ENCODE measurements at regions not wholly inside any gene's neighbourhood (a gene's known extent, or its start where the extent isn't known, plus 50 kb on each side); places are given as distances from the start of the nearest gene placed in this dataset.

DNA sequence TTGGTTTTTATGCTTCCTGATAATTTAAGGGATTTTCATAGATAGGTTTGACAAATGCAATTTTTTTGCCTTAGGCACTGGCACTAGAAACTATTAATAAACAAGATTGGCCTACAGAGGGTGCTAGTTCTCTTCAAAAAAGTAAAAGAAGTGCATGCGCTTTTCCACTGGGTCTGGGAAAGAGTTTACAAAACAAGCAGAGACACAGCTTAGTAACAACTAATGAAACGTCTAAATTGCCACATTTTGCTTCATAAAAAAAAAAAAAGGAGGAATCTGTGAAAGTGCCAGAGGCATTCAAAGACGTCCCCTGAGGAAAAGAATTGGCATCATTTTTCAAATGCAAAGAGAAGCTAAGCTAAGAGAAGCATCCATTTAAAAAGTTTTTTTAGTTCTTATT is 58.3 kb upstream of the EEA1 start:
- H3K27me3 ChIP-seq (ENCODE audit: insufficient read depth, low read length) = no peaks in the 10 kb centered on the region
- 13% methylated on average over 3 of the region's 3 CpGs for WGBS
- no peaks in the 10 kb centered on the region for H3K9me3 ChIP-seq (ENCODE audit: insufficient read depth, low read depth, low read length)
- no peak overlapping the region for H3K9ac ChIP-seq (ENCODE audit: low read depth, low read length)
- H3K36me3 ChIP-seq (ENCODE audit: insufficient read depth, low read length) = no peaks in the 10 kb centered on the region
- H3K4me3 ChIP-seq (ENCODE audit: low read length) = no peak overlapping the region
- H3K4me1 ChIP-seq (ENCODE audit: insufficient read depth, low read length) = peaks cover 6% of the 10 kb centered on the region; the same call in 1 of the 2 replicates
- H3K27ac ChIP-seq (ENCODE audit: low read depth, low read length) = no peak overlapping the region

DNA sequence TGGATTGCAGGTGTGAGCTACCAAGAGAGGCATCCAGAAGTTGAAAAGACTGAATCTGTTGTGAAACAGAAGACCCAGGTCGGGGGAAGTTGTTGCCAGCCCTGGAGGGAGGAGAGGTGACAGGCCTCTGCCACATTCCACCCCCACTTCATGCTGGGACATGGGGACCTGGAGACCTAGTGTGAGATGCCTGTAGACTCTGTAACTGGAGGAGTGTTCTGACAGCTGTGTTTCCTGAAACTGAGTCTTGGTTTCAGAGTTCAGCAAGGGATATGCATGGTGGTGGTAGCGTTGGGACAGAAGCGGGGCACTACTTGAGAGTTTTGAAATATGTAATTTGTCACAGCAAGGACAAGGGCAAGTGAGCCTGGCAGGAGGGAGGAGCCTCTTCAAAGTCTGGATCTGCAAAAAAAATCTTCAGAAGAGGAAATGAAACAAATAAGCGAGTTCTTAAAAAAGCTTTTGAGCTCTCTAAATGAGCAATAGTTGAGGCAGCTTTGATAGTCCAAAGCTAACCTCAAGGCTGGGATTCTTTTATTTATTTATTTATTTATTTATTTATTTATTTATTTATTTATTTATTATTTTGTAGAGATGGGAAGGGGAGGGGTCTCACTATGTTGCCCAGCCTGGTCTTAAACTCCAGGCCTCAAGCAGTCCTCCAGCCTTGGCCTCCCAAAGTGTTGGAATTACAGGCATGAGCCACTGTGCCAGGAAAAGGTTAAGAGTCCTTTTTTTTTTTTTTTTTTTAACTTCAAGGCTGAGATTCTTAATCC is 58.9 kb upstream of the EEA1 start:
- peaks cover 6% of the 10 kb centered on the region; the same call in 1 of the 2 replicates for H3K4me1 ChIP-seq (ENCODE audit: insufficient read depth, low read length)
- H3K36me3 ChIP-seq (ENCODE audit: insufficient read depth, low read length) = no peaks in the 10 kb centered on the region
- no peaks in the 10 kb centered on the region for H3K27me3 ChIP-seq (ENCODE audit: insufficient read depth, low read length)
- H3K27ac ChIP-seq (ENCODE audit: low read depth, low read length) = 0 out of 2 replicates have a peak overlapping the region, but pooled peaks have one; percentile 5
- 73% methylated on average over 4 of the region's 4 CpGs for WGBS
- H3K4me3 ChIP-seq (ENCODE audit: low read length) = no peak overlapping the region
- peaks cover 3% of the 10 kb centered on the region; the same call in 1 of the 2 replicates for H3K9me3 ChIP-seq (ENCODE audit: insufficient read depth, low read depth, low read length)
- H3K9ac ChIP-seq (ENCODE audit: low read depth, low read length) = no peak overlapping the region

DNA sequence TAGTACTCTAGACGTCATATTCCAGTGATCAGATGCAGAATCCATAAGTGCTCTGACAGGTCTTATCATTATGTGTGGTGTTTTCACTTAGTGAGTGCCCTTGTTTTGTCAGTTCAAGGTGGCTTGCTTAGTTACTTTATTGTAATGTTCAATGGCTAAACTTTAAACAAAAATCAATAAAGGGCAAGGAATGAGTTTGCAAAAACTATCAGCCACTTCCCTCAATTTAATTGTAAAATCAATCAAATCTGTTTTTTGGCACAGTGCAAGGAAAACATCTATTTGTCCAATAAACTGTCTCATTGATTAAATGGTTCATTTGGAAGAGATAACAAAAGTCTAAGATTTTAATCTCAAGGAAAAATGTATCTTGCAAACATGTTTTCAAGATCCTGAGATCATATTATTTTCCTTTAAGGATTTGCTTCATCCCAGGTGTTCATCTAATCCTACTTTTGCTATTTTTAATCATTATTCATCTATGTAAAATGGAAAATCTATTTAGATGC is 59.6 kb upstream of the EEA1 start:
- whole genome bisulfite sequencing = 100% methylated on average over 1 of the region's 1 CpG

DNA sequence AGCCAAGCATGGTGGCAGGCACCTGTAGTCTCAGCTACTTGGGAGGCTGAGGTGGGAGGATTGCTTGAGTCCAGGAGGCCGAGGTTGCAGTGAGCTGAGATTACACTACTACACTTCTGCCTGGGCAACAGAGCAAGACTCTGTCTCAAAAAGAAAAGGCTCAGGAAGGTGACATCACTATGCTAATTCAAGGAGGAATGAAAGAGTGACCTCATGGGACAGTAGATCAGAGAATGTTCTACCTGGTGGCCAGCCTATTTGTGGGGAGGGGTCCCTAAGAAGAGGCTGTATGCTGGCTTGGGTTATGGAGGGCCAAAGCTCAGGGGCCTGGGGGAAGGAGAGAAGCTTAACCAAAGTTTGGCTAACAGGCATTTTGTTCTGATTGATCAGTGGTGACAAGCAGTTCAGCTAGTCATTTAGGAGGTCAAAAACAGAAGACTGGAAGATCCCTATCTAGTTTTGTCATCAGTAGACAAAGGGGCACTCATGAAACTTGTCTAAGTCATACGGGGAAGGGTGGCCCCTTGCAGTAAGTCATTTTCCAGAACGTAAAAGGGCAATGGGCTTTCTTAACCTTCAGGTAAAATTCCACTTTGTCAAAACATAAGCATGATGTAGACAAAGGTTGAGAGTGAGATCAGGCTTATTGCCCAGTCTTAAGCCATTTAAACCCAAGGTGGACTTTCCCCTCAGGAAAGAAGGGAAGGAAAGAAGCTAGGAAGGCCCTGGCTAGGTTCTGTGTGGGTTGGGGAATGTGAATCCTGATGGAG is 60.8 kb upstream of the EEA1 start:
- no peaks in the 10 kb centered on the region for H3K36me3 ChIP-seq (ENCODE audit: insufficient read depth, low read length)
- peaks cover 9% of the 10 kb centered on the region; the same call in 1 of the 2 replicates for H3K9me3 ChIP-seq (ENCODE audit: insufficient read depth, low read depth, low read length)
- no peaks in the 10 kb centered on the region for H3K27me3 ChIP-seq (ENCODE audit: insufficient read depth, low read length)
- H3K9ac ChIP-seq (ENCODE audit: low read depth, low read length) = no peak overlapping the region
- peaks cover 6% of the 10 kb centered on the region; the same call in 1 of the 2 replicates for H3K4me1 ChIP-seq (ENCODE audit: insufficient read depth, low read length)
- H3K27ac ChIP-seq (ENCODE audit: low read depth, low read length) = no peak overlapping the region
- WGBS = 91% methylated on average over 3 of the region's 3 CpGs
- no peak overlapping the region for H3K4me3 ChIP-seq (ENCODE audit: low read length)

More for the DNA sequence above, 59.6 kb upstream of the EEA1 start:
- Histone ChIP-seq H3K4me1 (ENCODE audit: insufficient read depth, low read length) (peaks cover 6% of the 10 kb centered on the region; the same call in 1 of the 2 replicates), H3K4me3 (ENCODE audit: low read length) (no peak overlapping the region), H3K27ac (ENCODE audit: low read depth, low read length) (no peak overlapping the region), H3K9me3 (ENCODE audit: insufficient read depth, low read depth, low read length) (peaks cover 9% of the 10 kb centered on the region; the same call in 1 of the 2 replicates), H3K9ac (ENCODE audit: low read depth, low read length) (no peak overlapping the region), H3K27me3 (ENCODE audit: insufficient read depth, low read length) (no peaks in the 10 kb centered on the region), H3K36me3 (ENCODE audit: insufficient read depth, low read length) (no peaks in the 10 kb centered on the region)

DNA sequence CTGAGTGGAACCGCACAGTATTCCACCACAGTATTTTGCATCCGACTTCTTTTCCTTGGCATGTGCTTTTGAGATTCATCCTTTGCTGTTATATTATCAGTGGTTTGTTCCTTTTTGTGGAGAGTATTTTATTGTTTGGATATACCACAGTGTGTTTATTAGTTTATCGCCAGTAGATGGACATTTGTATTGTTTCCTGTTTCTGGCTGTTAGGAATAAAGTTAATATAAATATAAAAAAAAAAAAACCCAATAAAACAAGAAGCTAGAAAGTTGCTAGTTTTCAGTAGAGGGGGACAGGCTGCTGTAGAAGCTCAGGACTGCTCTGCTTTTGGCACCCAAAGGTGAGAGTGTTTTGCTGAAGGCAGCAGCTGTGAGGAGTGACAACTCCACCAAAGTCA is 62.0 kb upstream of the EEA1 start:
- H3K36me3 ChIP-seq (ENCODE audit: insufficient read depth, low read length) = no peaks in the 10 kb centered on the region
- H3K4me1 ChIP-seq (ENCODE audit: insufficient read depth, low read length) = peaks cover 6% of the 10 kb centered on the region; the same call in 1 of the 2 replicates
- no peak overlapping the region for H3K27ac ChIP-seq (ENCODE audit: low read depth, low read length)
- peaks cover 9% of the 10 kb centered on the region; the same call in 1 of the 2 replicates for H3K9me3 ChIP-seq (ENCODE audit: insufficient read depth, low read depth, low read length)
- H3K27me3 ChIP-seq (ENCODE audit: insufficient read depth, low read length) = no peaks in the 10 kb centered on the region
- 91% methylated on average over 3 of the region's 3 CpGs for WGBS
- H3K9ac ChIP-seq (ENCODE audit: low read depth, low read length) = no peak overlapping the region
- H3K4me3 ChIP-seq (ENCODE audit: low read length) = no peak overlapping the region

DNA sequence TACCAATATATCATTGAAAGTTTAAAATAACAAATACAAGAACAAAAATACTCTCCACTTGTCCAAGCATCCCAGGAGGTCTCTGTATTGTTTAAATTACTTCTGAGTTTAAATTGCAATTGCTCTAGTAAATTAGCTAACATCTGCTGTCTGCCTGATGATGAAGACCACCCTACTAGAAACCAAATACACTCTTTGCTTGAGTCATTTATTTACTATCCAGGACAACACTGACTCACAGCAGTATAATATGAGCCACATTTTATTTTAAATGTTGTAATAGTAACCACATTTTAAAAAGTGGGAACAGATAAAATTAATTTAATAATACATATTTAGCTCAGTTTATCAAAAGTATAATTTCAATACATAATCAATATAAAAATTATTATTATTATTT is 62.9 kb upstream of the EEA1 start:
- Histone ChIP-seq H3K27me3 (ENCODE audit: insufficient read depth, low read length) (no peaks in the 10 kb centered on the region), H3K9me3 (ENCODE audit: insufficient read depth, low read depth, low read length) (peaks cover 9% of the 10 kb centered on the region; the same call in 1 of the 2 replicates), H3K36me3 (ENCODE audit: insufficient read depth, low read length) (no peaks in the 10 kb centered on the region), H3K4me3 (ENCODE audit: low read length) (no peak overlapping the region), H3K27ac (ENCODE audit: low read depth, low read length) (no peak overlapping the region), H3K4me1 (ENCODE audit: insufficient read depth, low read length) (peaks cover 6% of the 10 kb centered on the region; the same call in 1 of the 2 replicates), H3K9ac (ENCODE audit: low read depth, low read length) (no peak overlapping the region)

DNA sequence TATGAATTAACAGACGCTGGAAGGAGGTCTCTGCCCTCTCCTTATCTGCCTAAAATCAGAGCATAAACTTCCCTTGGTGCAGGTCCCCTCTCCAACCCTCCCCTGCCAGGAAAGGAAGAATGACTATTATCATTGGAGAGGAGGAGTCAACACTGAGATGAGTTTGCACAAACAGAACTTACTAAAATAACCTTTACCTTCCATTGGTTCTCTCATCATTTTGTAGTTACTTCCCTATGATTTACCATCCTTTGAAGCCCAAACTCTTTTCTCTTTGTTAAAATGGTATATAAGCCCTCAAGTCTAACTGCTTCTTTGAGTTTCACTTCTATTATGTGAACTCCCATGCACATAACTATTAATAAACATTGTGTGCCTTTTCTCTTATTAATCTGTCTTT is 64.2 kb upstream of the EEA1 start:
- H3K27me3 ChIP-seq (ENCODE audit: insufficient read depth, low read length) = no peaks in the 10 kb centered on the region
- no peaks in the 10 kb centered on the region for H3K36me3 ChIP-seq (ENCODE audit: insufficient read depth, low read length)
- H3K9me3 ChIP-seq (ENCODE audit: insufficient read depth, low read depth, low read length) = peaks cover 9% of the 10 kb centered on the region; the same call in 1 of the 2 replicates
- H3K9ac ChIP-seq (ENCODE audit: low read depth, low read length) = no peak overlapping the region
- no peak overlapping the region for H3K27ac ChIP-seq (ENCODE audit: low read depth, low read length)
- 94% methylated on average over 1 of the region's 1 CpG for WGBS
- no peaks in the 10 kb centered on the region for H3K4me1 ChIP-seq (ENCODE audit: insufficient read depth, low read length)
- no peak overlapping the region for H3K4me3 ChIP-seq (ENCODE audit: low read length)

DNA sequence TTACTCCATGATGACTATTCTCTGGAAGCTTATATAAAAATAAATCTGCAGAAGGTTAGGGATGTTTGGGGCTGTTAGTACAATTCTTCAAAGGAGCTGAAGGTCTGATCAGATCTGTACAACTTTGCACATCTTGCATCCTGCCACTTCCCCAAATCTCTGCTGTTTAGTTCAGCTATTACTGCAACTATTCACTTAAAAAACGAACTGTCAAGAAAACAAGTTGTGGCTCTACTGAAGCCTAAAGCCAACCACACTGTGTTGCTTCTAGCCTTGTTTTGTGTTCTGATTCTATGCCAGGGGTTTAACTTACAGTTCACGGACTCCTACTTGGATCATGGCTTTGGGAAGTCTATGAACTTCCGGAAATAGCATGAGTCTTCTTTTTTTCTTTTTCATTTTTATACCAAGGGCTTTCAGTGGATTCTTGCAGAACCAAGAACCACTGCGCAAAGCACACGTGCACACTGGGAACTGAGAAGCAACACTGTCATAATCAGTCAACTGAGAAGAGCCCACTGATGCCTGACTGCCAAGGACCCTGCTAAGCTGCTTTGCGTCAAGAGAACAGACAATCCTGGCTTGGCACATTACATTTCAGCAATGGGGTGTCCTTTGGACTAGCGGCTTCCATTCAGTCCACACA is 66.3 kb upstream of the EEA1 start:
- Histone ChIP-seq H3K4me1 (ENCODE audit: insufficient read depth, low read length) (no peaks in the 10 kb centered on the region), H3K4me3 (ENCODE audit: low read length) (no peak overlapping the region), H3K27ac (ENCODE audit: low read depth, low read length) (no peak overlapping the region), H3K27me3 (ENCODE audit: insufficient read depth, low read length) (no peaks in the 10 kb centered on the region), H3K9ac (ENCODE audit: low read depth, low read length) (no peak overlapping the region), H3K9me3 (ENCODE audit: insufficient read depth, low read depth, low read length) (peaks cover 9% of the 10 kb centered on the region; the same call in 1 of the 2 replicates), H3K36me3 (ENCODE audit: insufficient read depth, low read length) (no peaks in the 10 kb centered on the region)
- 94% methylated on average over 7 of the region's 7 CpGs for WGBS

DNA sequence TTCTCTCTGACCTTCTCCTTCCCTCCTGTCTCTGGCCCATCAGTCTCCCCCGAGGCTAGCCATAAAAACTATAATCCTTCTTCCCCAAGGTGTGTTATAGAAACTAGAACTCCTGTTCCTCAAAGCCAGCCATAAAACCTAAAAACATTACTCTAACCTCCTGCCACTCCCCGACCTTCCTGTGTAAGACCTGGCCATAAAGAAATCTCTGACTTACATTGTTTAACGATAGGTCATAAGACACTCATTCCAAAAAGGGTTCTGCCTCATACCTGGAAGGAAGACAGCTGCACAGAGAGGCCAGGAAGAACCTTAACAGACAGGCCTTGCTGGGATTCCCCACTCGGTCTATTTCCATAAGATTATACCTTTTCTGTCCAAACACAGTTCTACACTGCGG is 70.9 kb upstream of the EEA1 start:
- Histone ChIP-seq H3K9me3 (ENCODE audit: insufficient read depth, low read depth, low read length) (no peaks in the 10 kb centered on the region), H3K4me3 (ENCODE audit: low read length) (no peak overlapping the region), H3K36me3 (ENCODE audit: insufficient read depth, low read length) (no peaks in the 10 kb centered on the region), H3K4me1 (ENCODE audit: insufficient read depth, low read length) (0 out of 2 replicates have a peak, but pooled peaks cover 4% of the 10 kb centered on the region), H3K9ac (ENCODE audit: low read depth, low read length) (no peak overlapping the region), H3K27ac (ENCODE audit: low read depth, low read length) (no peak overlapping the region), H3K27me3 (ENCODE audit: insufficient read depth, low read length) (no peaks in the 10 kb centered on the region)
- 97% methylated on average over 4 of the region's 5 CpGs for WGBS

DNA sequence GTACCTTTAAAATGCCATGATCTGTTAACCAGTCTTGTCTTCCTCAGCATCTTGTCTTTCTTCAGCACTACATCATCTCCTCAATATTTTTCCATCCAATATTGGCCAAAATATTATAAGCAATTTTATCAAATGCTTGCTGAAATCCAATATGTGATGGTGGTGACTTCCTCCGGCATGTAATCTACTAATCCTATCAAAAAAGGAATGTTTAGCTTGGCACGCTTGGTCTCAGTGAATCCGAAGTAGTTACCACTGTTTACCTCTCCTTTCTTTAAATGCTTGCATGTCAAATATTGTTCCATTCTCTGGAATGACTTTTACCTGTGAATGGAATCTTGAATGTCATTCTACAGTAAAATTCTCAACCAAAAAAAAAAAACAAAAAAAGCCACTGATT is 72.3 kb upstream of the EEA1 start:
- no peaks in the 10 kb centered on the region for H3K27me3 ChIP-seq (ENCODE audit: insufficient read depth, low read length)
- H3K36me3 ChIP-seq (ENCODE audit: insufficient read depth, low read length) = no peaks in the 10 kb centered on the region
- 92% methylated on average over 3 of the region's 3 CpGs for WGBS
- H3K27ac ChIP-seq (ENCODE audit: low read depth, low read length) = no peak overlapping the region
- H3K9ac ChIP-seq (ENCODE audit: low read depth, low read length) = no peak overlapping the region
- H3K9me3 ChIP-seq (ENCODE audit: insufficient read depth, low read depth, low read length) = no peaks in the 10 kb centered on the region
- H3K4me3 ChIP-seq (ENCODE audit: low read length) = no peak overlapping the region
- 0 out of 2 replicates have a peak, but pooled peaks cover 4% of the 10 kb centered on the region for H3K4me1 ChIP-seq (ENCODE audit: insufficient read depth, low read length)

Data from HUES64 (cell line).